VCaP (cell line): ENCODE measurements at regions not wholly inside any gene's neighbourhood (a gene's known extent, or its start where the extent isn't known, plus 50 kb on each side); places are given as distances from the start of the nearest gene placed in this dataset.

Experiments used
- H3K27ac ChIP-seq: fragments of 450-650 bp; 2 replicates; pipeline ENCODE4 v1.5.1; 2017
- TF ChIP-seq, protein P1 (sequence below): fragments of 450-650 bp; conservative IDR thresholded peaks from 2 replicates; pipeline ENCODE4 v1.5.1; 2017; ENCODE audit warnings: mild to moderate bottlenecking, moderate library complexity

DNA sequence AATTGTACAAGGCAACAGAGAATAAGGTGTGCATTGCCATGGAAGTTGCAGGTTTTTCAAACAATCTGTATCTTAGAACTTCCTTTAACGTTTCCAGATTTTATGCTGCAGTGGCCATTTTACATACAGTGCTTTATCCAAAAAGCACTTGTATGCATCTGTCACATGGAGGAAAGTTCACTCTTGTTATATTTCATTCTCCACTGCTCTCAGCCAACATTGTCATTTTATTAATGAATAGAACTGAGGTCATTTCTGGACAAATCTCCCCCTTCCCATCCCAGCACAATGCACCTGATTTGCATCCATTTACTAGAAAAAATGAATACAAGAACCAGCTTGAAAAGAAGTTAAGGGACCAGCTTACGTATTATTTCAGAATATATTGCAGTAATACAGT lies 342.0 kb downstream of the USP25 start:
- TF ChIP-seq, protein P1, sequence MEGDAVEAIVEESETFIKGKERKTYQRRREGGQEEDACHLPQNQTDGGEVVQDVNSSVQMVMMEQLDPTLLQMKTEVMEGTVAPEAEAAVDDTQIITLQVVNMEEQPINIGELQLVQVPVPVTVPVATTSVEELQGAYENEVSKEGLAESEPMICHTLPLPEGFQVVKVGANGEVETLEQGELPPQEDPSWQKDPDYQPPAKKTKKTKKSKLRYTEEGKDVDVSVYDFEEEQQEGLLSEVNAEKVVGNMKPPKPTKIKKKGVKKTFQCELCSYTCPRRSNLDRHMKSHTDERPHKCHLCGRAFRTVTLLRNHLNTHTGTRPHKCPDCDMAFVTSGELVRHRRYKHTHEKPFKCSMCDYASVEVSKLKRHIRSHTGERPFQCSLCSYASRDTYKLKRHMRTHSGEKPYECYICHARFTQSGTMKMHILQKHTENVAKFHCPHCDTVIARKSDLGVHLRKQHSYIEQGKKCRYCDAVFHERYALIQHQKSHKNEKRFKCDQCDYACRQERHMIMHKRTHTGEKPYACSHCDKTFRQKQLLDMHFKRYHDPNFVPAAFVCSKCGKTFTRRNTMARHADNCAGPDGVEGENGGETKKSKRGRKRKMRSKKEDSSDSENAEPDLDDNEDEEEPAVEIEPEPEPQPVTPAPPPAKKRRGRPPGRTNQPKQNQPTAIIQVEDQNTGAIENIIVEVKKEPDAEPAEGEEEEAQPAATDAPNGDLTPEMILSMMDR: no peak
- no peak overlapping the region for H3K27ac ChIP-seq

DNA sequence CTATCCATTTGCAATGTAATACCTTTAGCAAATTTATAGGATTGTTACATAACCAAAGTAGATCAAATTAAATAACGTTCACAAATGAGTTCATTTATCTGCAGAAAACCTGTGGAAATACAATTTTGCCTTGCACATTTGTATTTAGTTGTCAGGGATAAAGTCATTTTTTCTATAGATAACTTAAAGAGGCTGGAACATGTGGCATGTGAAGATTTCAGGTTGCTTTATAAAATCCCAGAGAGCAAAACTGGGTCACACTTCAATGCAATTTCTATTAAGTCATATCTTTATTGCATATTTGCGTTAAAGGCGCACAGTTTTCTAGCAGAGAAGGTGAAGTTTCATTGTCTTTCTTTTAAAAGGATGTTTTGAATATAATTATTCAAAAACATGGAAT lies 342.4 kb downstream of the USP25 start:
- TF ChIP-seq, protein P1: no peak
- H3K27ac ChIP-seq: no peak overlapping the region

DNA sequence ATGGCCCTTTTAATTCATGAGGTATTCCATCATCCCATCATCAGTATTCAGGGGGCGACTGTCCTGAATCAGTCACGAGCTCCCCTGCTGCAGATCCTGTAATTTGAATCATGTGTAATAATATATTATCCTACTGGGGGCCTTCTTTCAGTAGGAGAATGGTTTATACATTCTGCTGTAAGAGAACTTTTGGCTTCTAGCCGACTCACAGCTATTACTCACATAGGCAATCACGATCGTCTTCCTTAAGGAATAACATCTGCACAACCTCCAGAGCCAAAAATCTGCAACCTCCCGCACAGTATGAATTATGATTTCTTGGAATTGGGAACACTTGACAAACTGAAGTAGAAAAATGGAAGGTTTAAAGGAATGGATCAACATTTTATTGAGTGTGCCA lies 343.0 kb downstream of the USP25 start:
- no peak overlapping the region for H3K27ac ChIP-seq
- TF ChIP-seq, protein P1: no peak

DNA sequence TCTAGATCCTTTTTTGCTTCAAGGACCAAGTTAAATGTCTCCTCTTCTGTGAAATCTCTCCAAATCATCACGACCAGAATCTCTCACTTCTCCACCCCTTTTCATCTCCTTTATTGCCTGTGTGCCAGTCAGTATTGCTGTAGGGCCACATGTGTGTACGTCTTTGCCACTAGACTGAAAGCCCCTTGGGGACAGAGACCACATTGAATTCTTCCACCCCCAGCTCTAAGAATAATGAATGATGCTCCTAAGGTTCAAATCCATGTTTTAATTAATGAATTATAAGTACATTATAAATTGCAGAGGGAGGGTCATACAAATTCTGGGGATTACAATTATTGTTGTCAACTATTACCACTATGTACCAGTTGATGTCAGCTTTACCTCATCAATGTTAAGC lies 343.8 kb downstream of the USP25 start:
- H3K27ac ChIP-seq: no peak overlapping the region
- TF ChIP-seq, protein P1: no peak

DNA sequence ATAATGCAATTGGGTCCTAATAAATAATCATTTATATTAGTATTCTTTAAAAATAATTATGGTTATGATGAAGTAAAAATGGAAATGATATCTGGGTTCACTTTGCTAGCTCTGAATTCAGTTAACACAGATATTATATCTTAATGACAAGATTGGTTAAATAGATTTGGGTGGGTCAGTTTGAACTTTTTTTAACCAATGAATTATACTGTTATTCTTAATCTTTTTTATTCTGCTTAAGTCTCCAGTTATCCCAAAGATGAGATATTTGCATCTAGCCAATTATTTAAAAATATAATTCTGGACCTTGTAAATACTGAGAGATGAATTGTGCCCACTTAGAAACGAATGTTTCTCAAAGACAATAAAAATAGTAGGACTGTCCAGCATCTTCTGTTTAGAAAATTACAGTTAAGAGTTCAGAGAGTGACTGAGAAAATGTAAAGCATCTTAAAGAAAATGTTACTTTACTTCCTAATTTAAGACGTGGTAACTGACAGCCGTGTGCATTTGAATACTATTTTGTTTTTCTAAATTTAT lies 345.2 kb downstream of the USP25 start:
- TF ChIP-seq, protein P1: no peak
- no peak overlapping the region for H3K27ac ChIP-seq

DNA sequence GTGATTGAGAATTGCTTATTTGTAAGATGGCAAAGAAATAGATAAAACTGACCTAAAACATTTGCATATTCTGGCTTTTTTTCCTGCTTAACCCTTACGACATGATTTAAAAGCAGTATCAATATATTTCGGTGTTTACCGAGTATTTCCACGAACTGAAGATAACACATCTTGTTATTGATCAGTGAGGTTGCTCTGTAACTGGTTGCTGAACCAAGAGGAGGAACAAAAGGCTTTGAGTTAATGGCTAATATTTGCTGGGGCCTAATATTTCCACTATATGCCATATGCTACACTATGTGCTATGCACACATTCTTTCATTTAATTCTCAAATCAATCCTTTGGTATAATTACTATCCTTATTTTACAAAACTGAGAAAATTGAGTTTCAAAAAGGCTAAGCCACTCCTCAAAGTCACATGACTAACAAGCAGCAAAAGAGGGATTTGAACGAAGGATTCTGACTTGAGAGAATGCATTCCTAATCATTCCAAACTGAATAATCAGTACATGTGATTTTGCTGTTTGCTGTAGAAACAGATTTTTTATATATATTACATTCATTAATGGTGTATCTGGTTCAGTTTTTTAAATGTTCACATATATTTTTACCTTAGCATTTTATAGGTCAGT lies 346.0 kb downstream of the USP25 start:
- H3K27ac ChIP-seq: no peak overlapping the region

DNA sequence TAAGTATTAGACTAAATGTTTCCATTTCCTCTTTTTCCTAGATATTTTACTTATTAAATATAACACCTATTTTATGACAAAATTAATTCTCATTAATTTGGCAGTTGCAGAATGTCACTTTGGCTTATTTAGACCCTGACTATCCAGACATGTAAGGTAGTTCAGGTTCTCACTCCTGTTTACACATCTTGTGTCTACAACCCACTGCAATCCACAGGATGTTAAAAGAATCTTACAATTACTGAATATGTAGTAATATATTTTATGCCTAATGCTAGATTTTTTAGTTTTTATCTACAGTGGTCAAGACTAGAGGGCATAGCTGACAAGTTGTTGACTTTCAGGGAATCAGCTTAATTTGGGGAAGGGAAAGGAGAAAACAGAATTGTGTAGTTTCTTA lies 346.7 kb downstream of the USP25 start:
- TF ChIP-seq, protein P1: no peak
- no peak overlapping the region for H3K27ac ChIP-seq

More for the DNA sequence above, 346.0 kb downstream of the USP25 start:
- TF ChIP-seq, protein P1: no peak
